OCI-LY7 (cell line): ENCODE measurements at regions not wholly inside any gene's neighbourhood (a gene's known extent, or its start where the extent isn't known, plus 50 kb on each side); places are given as distances from the start of the nearest gene placed in this dataset.

Experiments
- CTCF ChIP-seq: fragments of 200-600 bp; sonication (generic); conservative IDR thresholded peaks from 2 replicates; pipeline ENCODE4 v1.5.1; 2014; ENCODE audit warnings: mild to moderate bottlenecking, antibody characterized with exemption, low read length, moderate library complexity, mixed read lengths
- EZH2phosphoT487 ChIP-seq: fragments of 200-600 bp; sonication (generic); IDR thresholded peaks from 2 replicates; pipeline ENCODE4 v1.6.1; 2018; ENCODE audit warnings: low read depth, borderline replicate concordance, mild to moderate bottlenecking, mixed run types, antibody characterized with exemption, low read length, moderate library complexity, mixed read lengths

GRCh38 chr1:166017395-166017794 lies 149.4 kb downstream of the FAM78B start:
- peak; percentile 68 for TF ChIP-seq CTCF
- TF ChIP-seq EZH2phosphoT487, result no peak
